ENCODE measurements at regions not wholly inside any gene's neighbourhood (a gene's known extent, or its start where the extent isn't known, plus 50 kb on each side); places are given as distances from the start of the nearest gene placed in this dataset.

GRCh38 chr3:147962408-147963164, 553.4 kb downstream of the ZIC1 start:
- DNase-seq (ENCODE audit: insufficient read length, low spot score) (no peak), FAIRE-seq (no peak)
- TF ChIP-seq POLR2A (IDR thresholded peaks at IDR 0.05; ENCODE audit: low read depth, low read length): no peak
- no peak for TF ChIP-seq POLR2AphosphoS5 (IDR thresholded peaks at IDR 0.05; ENCODE audit: low read depth, low read length)
- TF ChIP-seq TAF1 (IDR thresholded peaks at IDR 0.05; ENCODE audit: low read depth, low read length): no peak
- no peak for TF ChIP-seq POU2F2 (IDR thresholded peaks at IDR 0.05; ENCODE audit: low read depth, low read length)
- no peak for TF ChIP-seq SPI1 (IDR thresholded peaks at IDR 0.05; ENCODE audit: low read depth, low read length)
- TF ChIP-seq PAX5 (IDR thresholded peaks at IDR 0.05; ENCODE audit: insufficient read depth, low read length, severe bottlenecking): no peak

GRCh38 chr3:147963711-147964110, 554.5 kb downstream of the ZIC1 start:
- no peak for TF ChIP-seq POLR2AphosphoS5 (IDR thresholded peaks at IDR 0.05; ENCODE audit: low read depth, low read length)
- no peak for TF ChIP-seq PAX5 (IDR thresholded peaks at IDR 0.05; ENCODE audit: insufficient read depth, low read length, severe bottlenecking)
- TF ChIP-seq POU2F2 (IDR thresholded peaks at IDR 0.05; ENCODE audit: low read depth, low read length): no peak
- no peak for TF ChIP-seq POLR2A (IDR thresholded peaks at IDR 0.05; ENCODE audit: low read depth, low read length)
- no peak for TF ChIP-seq SPI1 (IDR thresholded peaks at IDR 0.05; ENCODE audit: low read depth, low read length)
- no peak for TF ChIP-seq TAF1 (IDR thresholded peaks at IDR 0.05; ENCODE audit: low read depth, low read length)
- FAIRE-seq: no peak
- no peak for DNase-seq (ENCODE audit: insufficient read length, low spot score)

- no peak for DNase-seq (ENCODE audit: insufficient read length, low spot score)
- TF ChIP-seq POU2F2 (IDR thresholded peaks at IDR 0.05; ENCODE audit: low read depth, low read length) (no peak), PAX5 (IDR thresholded peaks at IDR 0.05; ENCODE audit: insufficient read depth, low read length, severe bottlenecking) (no peak), TAF1 (IDR thresholded peaks at IDR 0.05; ENCODE audit: low read depth, low read length) (no peak), POLR2AphosphoS5 (IDR thresholded peaks at IDR 0.05; ENCODE audit: low read depth, low read length) (no peak), POLR2A (IDR thresholded peaks at IDR 0.05; ENCODE audit: low read depth, low read length) (no peak), SPI1 (IDR thresholded peaks at IDR 0.05; ENCODE audit: low read depth, low read length) (no peak)
- no peak for FAIRE-seq
These were observed 566.0 kb downstream of the ZIC1 start for GRCh38 chr3:147975165-147975564.

DNA sequence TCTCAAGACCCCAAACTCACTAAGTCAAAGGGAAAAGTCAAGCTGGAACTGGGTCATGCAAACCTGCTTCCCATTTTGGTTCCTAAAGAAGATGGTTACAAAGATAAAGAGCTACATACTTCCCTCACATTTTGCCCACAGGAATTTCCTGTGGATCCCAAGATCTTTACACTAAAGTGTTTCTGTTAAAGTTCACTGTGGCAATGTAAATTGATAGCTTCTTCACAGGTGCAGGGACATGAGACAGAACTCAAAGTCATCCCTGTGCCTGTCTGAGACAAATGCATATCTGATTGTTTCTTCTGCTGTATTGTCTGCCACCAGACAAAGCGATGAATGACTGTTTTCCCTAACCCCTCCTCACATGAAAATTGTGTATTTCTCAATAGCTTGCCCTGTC, 567.8 kb downstream of the ZIC1 start:
- FAIRE-seq: no peak
- TF ChIP-seq TAF1 (IDR thresholded peaks at IDR 0.05; ENCODE audit: low read depth, low read length) (no peak), POU2F2 (IDR thresholded peaks at IDR 0.05; ENCODE audit: low read depth, low read length) (no peak), SPI1 (IDR thresholded peaks at IDR 0.05; ENCODE audit: low read depth, low read length) (no peak), POLR2A (IDR thresholded peaks at IDR 0.05; ENCODE audit: low read depth, low read length) (no peak), PAX5 (IDR thresholded peaks at IDR 0.05; ENCODE audit: insufficient read depth, low read length, severe bottlenecking) (no peak), POLR2AphosphoS5 (IDR thresholded peaks at IDR 0.05; ENCODE audit: low read depth, low read length) (no peak)
- DNase-seq (ENCODE audit: insufficient read length, low spot score): no peak

DNA sequence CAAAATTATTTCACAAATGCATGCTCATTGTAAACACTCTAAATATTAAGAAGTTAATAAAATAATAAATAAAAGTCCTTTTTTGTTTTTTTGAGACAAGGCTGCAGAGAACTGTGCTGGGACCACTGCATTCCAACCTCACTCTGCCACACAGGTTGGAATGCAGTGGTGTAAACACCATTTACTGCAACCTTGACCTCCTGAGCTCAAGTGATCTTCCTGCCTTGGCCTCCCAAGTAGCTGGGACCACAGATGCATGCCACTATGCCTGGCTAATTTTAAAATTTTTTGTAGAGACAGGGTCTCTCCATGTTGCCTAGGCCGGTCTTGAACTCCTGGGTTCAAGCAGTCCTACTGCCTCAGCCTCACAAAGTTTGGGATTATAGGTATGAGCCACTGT, 578.4 kb downstream of the ZIC1 start:
- no peak for TF ChIP-seq POLR2A (IDR thresholded peaks at IDR 0.05; ENCODE audit: low read depth, low read length)
- no peak for DNase-seq (ENCODE audit: insufficient read length, low spot score)
- FAIRE-seq: no peak

DNA sequence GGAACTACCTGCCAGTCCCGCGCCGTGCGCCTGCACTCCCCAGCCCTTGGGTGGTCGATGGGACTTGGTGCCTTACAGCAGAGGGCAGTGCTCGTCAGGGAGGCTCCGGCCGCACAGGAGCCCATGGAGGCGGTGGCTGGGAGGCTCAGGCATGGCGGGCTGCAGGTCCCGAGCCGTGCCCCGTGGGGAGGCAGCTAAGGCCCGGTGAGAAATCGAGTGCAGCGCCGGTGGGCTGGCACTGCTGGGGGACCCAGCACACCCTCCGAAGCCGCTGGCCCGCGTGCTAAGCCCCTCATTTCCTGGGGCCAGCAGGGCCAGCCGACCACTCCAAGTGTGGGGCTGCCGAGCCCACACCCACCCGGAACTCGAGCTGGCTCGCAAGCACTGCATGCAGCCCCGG, 580.2 kb downstream of the ZIC1 start:
- no peak for FAIRE-seq
- DNase-seq (ENCODE audit: insufficient read length, low spot score): no peak
- TF ChIP-seq POLR2A (IDR thresholded peaks at IDR 0.05; ENCODE audit: low read depth, low read length) (no peak), TAF1 (IDR thresholded peaks at IDR 0.05; ENCODE audit: low read depth, low read length) (no peak), POLR2AphosphoS5 (IDR thresholded peaks at IDR 0.05; ENCODE audit: low read depth, low read length) (no peak), PAX5 (IDR thresholded peaks at IDR 0.05; ENCODE audit: insufficient read depth, low read length, severe bottlenecking) (no peak), SPI1 (IDR thresholded peaks at IDR 0.05; ENCODE audit: low read depth, low read length) (no peak)

DNA sequence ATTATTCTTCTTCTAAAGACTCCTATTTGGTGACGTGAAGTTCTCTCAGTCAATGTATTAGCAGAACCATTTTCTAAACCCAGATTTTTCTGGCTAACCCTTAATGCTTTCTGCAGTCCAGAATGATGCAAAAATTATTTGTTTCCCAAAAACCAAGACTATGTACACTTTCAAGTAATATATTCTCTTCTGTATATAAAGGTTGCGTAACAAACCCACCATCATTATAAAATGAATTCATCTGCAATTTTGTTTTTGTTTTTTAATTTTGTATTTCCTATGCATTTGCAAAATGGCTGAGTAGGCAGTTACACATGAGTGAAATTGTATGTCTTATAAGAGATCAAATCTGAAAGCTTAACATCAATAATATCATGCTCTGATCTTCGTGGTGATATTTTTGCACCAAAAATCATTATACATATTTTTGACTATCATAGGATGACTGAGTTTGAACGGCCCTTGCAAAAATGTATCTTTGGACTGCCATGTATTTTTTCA, 593.6 kb downstream of the ZIC1 start:
- FAIRE-seq: no peak
- TF ChIP-seq POLR2AphosphoS5 (IDR thresholded peaks at IDR 0.05; ENCODE audit: low read depth, low read length) (no peak), POLR2A (IDR thresholded peaks at IDR 0.05; ENCODE audit: low read depth, low read length) (no peak), TAF1 (IDR thresholded peaks at IDR 0.05; ENCODE audit: low read depth, low read length) (no peak), POU2F2 (IDR thresholded peaks at IDR 0.05; ENCODE audit: low read depth, low read length) (no peak), SPI1 (IDR thresholded peaks at IDR 0.05; ENCODE audit: low read depth, low read length) (no peak), PAX5 (IDR thresholded peaks at IDR 0.05; ENCODE audit: insufficient read depth, low read length, severe bottlenecking) (no peak)

GRCh38 chr3:148004331-148004730, 595.2 kb downstream of the ZIC1 start:
- no peak for TF ChIP-seq POLR2A (IDR thresholded peaks at IDR 0.05; ENCODE audit: low read depth, low read length)
- TF ChIP-seq SPI1 (IDR thresholded peaks at IDR 0.05; ENCODE audit: low read depth, low read length): no peak
- TF ChIP-seq PAX5 (IDR thresholded peaks at IDR 0.05; ENCODE audit: insufficient read depth, low read length, severe bottlenecking): no peak
- no peak for TF ChIP-seq TAF1 (IDR thresholded peaks at IDR 0.05; ENCODE audit: low read depth, low read length)
- no peak for TF ChIP-seq POU2F2 (IDR thresholded peaks at IDR 0.05; ENCODE audit: low read depth, low read length)
- TF ChIP-seq POLR2AphosphoS5 (IDR thresholded peaks at IDR 0.05; ENCODE audit: low read depth, low read length): no peak
- FAIRE-seq (no peak), DNase-seq (ENCODE audit: insufficient read length, low spot score) (no peak)

More for the DNA sequence above, 593.6 kb downstream of the ZIC1 start:
- no peak for DNase-seq (ENCODE audit: insufficient read length, low spot score)

DNA sequence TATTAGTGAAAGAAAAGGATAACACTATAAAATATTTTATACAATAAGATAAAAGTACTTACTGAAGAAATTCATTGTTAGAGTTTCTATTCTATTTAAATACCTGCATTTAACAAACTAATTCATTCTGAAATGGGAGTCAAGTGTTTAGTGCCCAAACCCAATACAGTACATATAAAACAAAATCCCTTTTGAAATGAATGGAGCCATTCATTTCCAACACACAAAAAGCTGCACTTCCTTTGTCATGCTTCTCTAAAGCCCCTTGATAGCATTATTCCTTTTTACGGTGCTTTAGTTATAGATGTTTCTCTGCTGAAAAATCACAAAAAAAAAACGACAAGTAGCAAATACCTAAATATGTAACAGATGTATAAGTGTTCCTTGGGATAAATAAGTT, 596.3 kb downstream of the ZIC1 start:
- DNase-seq (ENCODE audit: insufficient read length, low spot score): no peak
- no peak for TF ChIP-seq TAF1 (IDR thresholded peaks at IDR 0.05; ENCODE audit: low read depth, low read length)
- no peak for TF ChIP-seq SPI1 (IDR thresholded peaks at IDR 0.05; ENCODE audit: low read depth, low read length)
- no peak for TF ChIP-seq POLR2AphosphoS5 (IDR thresholded peaks at IDR 0.05; ENCODE audit: low read depth, low read length)
- no peak for TF ChIP-seq POU2F2 (IDR thresholded peaks at IDR 0.05; ENCODE audit: low read depth, low read length)
- TF ChIP-seq PAX5 (IDR thresholded peaks at IDR 0.05; ENCODE audit: insufficient read depth, low read length, severe bottlenecking): no peak
- no peak for TF ChIP-seq POLR2A (IDR thresholded peaks at IDR 0.05; ENCODE audit: low read depth, low read length)
- no peak for FAIRE-seq

DNA sequence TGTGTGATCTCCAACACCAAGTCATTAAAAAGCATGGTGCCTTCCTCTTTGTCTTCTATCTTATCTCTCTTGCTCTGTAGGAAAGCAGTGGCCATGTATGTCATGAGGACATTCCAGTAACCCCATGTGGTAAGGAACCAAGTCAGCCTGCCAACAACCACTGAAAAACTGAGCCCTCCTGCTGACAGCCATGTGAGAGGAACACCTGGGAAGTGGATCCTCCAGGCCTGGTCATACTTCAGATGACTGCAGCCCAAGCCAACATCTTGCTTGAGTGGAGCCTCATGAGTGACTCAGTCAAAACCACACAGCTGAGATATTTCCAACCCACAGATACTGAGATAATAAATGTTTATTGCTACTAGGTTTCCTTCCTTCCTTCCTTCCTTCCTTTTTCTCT, 597.3 kb downstream of the ZIC1 start:
- FAIRE-seq: no peak
- no peak for DNase-seq (ENCODE audit: insufficient read length, low spot score)
- TF ChIP-seq POLR2A (IDR thresholded peaks at IDR 0.05; ENCODE audit: low read depth, low read length) (no peak), POU2F2 (IDR thresholded peaks at IDR 0.05; ENCODE audit: low read depth, low read length) (no peak)

Data from GM12891 (cell line).